Epithelial cell of proximal tubule (primary cell): ENCODE measurements at regions not wholly inside any gene's neighbourhood (a gene's known extent, or its start where the extent isn't known, plus 50 kb on each side); places are given as distances from the start of the nearest gene placed in this dataset.
"Not testable (repeated sequence)": the region's sequence is repeated elsewhere in the genome, so short reads cannot be mapped to it uniquely, and the experiment has no call there.

Source experiments
- DNase-seq: peaks from one replicate; pipeline ENCODE4 v3.0.0-alpha.2; 2011; ENCODE audit warnings: low read depth
- H3K4me3 ChIP-seq: 2 replicates; pipeline ENCODE4 v1.5.1; 2011; ENCODE audit warnings: low read depth, mild to moderate bottlenecking, low read length
- TF ChIP-seq, protein P1 (sequence below): conservative IDR thresholded peaks from 2 replicates; pipeline ENCODE4 v1.5.1; 2012; ENCODE audit warnings: low read depth, mild to moderate bottlenecking, low read length

DNA sequence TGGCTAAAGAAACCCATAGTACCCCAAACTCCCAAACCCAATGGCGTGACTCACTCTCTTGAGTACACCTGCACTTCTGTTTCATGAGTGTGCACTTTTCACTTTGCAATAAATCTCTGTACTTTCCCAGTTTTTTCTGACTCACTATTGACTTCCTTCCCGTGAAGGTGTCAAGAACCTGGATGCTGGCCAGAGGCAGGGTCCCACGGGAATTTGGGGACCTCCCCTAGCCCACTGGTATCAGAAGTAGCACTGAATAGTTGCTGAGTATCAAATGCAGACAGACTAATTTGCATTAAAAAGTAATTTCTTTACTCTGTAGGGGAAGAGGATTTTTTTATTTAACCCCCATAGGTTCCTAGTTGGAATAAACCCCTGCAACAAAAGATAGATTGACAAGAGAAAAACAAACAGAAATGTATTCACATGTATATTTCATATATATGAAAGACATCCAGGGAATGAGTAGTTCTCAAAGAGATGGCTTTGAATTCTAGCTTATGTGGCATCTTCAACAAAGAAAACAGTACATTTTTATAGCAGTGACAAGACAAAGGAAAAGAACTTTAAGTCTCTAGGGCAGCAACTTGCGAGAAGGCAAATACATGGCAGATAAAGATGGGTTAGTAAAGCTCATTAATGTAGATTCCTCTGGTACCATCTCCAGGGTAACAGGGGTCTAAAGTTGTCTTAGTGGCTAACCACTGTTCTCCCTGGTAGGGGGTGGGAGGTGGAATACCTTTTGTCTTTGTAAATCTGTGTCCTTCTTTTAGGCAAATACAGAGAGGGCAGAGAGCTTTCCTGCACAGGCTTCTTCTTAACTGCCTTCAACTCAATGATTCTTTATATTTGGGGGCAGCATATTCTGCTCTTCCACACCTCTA lies 385.5 kb upstream of the PDZRN3 start:
- DNase-seq = no peak
- no peak overlapping the region for H3K4me3 ChIP-seq
- TF ChIP-seq, protein P1, sequence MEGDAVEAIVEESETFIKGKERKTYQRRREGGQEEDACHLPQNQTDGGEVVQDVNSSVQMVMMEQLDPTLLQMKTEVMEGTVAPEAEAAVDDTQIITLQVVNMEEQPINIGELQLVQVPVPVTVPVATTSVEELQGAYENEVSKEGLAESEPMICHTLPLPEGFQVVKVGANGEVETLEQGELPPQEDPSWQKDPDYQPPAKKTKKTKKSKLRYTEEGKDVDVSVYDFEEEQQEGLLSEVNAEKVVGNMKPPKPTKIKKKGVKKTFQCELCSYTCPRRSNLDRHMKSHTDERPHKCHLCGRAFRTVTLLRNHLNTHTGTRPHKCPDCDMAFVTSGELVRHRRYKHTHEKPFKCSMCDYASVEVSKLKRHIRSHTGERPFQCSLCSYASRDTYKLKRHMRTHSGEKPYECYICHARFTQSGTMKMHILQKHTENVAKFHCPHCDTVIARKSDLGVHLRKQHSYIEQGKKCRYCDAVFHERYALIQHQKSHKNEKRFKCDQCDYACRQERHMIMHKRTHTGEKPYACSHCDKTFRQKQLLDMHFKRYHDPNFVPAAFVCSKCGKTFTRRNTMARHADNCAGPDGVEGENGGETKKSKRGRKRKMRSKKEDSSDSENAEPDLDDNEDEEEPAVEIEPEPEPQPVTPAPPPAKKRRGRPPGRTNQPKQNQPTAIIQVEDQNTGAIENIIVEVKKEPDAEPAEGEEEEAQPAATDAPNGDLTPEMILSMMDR = no peak

DNA sequence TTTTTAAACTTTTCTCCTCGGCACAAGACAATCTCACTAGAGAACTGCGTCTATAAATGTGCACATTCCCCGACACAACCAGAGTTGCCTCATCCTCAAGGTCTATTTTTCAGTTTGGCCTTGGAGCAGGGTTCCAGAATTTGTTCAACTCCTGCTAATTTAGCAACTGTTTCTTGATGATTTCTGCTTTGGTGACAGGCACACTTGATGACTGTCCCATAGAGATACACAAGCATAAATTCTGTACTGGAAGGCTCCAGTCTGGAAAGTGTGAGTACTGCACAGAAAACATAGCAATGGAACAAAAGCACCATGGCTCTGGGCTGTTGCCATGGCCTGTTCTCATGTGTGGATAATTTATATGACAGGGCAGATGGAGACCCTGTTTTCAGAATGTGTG lies 379.6 kb upstream of the PDZRN3 start:
- H3K4me3 ChIP-seq = no peak overlapping the region
- DNase-seq = no peak
- TF ChIP-seq, protein P1 = no peak

DNA sequence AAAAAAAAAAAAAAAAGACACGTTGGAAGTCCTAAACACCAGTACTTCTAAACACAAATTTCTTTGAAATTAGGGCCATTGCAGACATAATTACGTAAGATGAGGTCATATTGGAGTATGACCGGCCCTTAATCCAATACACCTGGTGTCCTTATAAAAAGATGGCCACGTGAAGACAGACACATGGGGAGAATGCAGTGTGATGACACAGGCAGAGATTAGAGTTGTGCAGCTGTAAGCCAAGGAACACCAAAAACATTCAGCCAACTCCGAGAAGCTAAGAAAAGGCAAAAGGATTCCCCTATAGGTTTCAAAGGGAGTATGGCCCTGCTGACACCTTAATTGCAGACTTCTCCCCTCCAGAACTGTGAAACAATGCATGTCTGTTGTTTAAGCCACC lies 379.0 kb upstream of the PDZRN3 start:
- DNase-seq = no peak
- H3K4me3 ChIP-seq = no peak overlapping the region
- TF ChIP-seq, protein P1 = no peak

DNA sequence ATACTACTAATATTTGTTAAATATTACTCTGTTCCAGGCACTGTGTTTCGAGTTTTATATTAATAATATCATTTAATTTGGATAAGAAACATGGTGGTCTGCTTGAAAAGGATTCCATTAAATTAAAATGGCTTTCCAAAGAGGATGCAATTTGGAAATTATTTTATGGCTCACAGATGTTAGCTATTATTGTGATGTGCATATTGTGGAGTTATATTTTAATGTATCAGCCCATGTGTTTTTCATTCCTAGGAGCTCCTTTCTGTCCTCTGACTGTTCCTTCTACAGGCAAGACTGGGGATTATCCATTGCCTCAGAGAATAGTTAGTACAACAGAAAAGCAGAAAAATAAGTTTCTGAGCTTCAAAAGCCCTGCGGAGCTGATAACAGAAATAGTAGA lies 376.7 kb upstream of the PDZRN3 start:
- DNase-seq = no peak
- TF ChIP-seq, protein P1 = no peak

DNA sequence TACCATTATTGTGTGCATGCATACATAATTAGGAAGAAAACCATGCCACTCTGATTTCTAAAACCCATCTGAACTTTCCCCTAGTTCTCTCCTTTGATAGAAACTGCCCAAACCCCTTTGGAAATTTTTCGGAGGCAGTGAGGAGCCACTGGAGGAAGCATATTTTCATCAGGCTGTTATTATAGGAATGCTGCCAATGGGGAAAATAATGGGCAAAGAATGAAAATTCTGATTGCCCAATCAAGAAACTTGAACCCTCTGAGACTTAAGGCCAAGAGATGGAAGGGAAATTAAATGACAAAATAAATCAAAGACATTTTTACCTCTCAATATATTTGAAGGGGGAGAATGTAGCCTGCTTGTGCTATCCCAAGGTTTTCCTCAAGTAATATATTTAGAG lies 376.0 kb upstream of the PDZRN3 start:
- no peak overlapping the region for H3K4me3 ChIP-seq
- DNase-seq = no peak
- TF ChIP-seq, protein P1 = no peak

More for the DNA sequence above, 376.7 kb upstream of the PDZRN3 start:
- H3K4me3 ChIP-seq = no peak overlapping the region

DNA sequence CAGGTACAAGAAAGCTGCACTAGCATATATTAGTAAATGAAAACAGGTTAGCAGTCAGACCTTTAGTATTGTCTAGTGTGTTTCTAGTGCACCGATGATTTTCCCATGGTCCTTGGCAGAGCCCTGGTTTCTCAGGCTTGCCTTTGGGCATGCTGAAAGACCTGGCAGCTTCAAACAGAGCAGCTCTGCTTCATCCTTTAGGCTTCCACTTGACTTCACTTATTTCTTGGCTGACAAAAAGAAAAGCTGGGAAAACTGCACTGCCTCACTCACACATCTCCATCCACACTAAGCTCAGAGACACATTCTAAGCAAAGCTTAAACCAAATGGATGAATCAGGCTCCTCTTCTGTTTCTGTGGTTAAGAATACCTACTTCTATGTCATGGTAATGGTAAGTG lies 374.8 kb upstream of the PDZRN3 start:
- no peak for DNase-seq
- TF ChIP-seq, protein P1 = no peak
- no peak overlapping the region for H3K4me3 ChIP-seq

DNA sequence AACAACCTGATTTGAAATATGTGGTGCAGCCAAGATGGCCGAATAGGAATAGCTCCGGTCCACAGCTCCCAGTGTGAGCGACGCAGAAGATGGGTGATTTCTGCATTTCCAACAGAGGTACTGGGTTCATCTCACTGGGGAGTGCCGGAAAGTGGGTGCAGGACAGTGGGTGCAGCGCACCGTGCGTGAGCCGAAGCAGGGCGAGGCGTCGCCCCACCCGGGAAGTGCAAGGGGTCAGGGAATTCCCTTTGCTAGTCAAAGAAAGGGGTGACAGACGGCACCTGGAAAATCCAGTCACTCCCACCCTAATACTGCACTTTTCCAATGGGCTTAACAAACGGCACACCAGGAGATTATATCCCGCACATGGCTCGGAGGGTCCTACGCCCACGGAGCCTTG lies 365.9 kb upstream of the PDZRN3 start:
- H3K4me3 ChIP-seq, DNase-seq: not testable (repeated sequence)
